ENCODE measurements at regions not wholly inside any gene's neighbourhood (a gene's known extent, or its start where the extent isn't known, plus 50 kb on each side); places are given as distances from the start of the nearest gene placed in this dataset.

GRCh38 chr20:60381643-60382400, 423.6 kb downstream of the CDH26 start:
- H2BK12ac ChIP-seq (ENCODE audit: low read length) = no peak overlapping the region
- no peaks in the 10 kb centered on the region for H3K4me1 ChIP-seq (ENCODE audit: control insufficient read depth in 2 of 2, insufficient read depth in 1 of 2, low read depth in 1 of 2, low read length in 2 of 2)
- H3K23ac ChIP-seq (ENCODE audit: low read depth, low read length, poor library complexity) = no peak overlapping the region
- no peak for DNase-seq (ENCODE audit: low spot score)
- H3K27ac ChIP-seq (replicated peaks; ENCODE audit: low read length) = no peak overlapping the region
- H3K14ac ChIP-seq (ENCODE audit: low read length) = no peak overlapping the region
- no peak overlapping the region for H3K4me3 ChIP-seq (ENCODE audit: low read length in 2 of 2)
- no peaks in the 10 kb centered on the region for H3K36me3 ChIP-seq (replicated peaks in 1 of 2; ENCODE audit: control insufficient read depth in 2 of 2, insufficient read depth in 2 of 2, low read length in 2 of 2)
- H3K79me1 ChIP-seq (ENCODE audit: low read depth, low read length) = no peaks in the 10 kb centered on the region
- no peaks in the 10 kb centered on the region for H3K9me3 ChIP-seq (replicated peaks in 1 of 2; ENCODE audit: control insufficient read depth in 2 of 2, insufficient read depth in 1 of 2, low read depth in 1 of 2, low read length in 2 of 2)
- no peak overlapping the region for H2BK120ac ChIP-seq (ENCODE audit: low read depth, low read length)
- no peak overlapping the region for H4K91ac ChIP-seq (ENCODE audit: low read depth, low read length, poor library complexity)
- no peak overlapping the region for H2AFZ ChIP-seq (ENCODE audit: low read length)
- H2BK15ac ChIP-seq (ENCODE audit: low read length) = no peak overlapping the region
- no peaks in the 10 kb centered on the region for H3K27me3 ChIP-seq (ENCODE audit: control insufficient read depth in 3 of 3, insufficient read depth in 3 of 3, low read depth in 1 of 3, low read length in 3 of 3)
- WGBS, 2 donors (ENCODE audit: extremely low coverage in 2 of 2, insufficient read length in 2 of 2, insufficient replicate concordance in 1 of 2) = 100% methylated on average over 1 of the region's 3 CpGs; no CpG with 5 or more reads in 1 of the 2 donors
- H2BK5ac ChIP-seq (ENCODE audit: low read length) = no peak overlapping the region
- H3K4me2 ChIP-seq (ENCODE audit: insufficient read depth, low read length, poor library complexity, severe bottlenecking) = no peak overlapping the region
- H3K9ac ChIP-seq (ENCODE audit: low read depth, low read length, poor library complexity) = no peak overlapping the region
- H3K18ac ChIP-seq (ENCODE audit: low read length) = no peak overlapping the region
- no peak overlapping the region for H2AK5ac ChIP-seq (ENCODE audit: low read depth, low read length)
- H4K8ac ChIP-seq (ENCODE audit: low read depth, low read length) = no peak overlapping the region
- no peak overlapping the region for H3K4ac ChIP-seq (ENCODE audit: low read length)

- no peak overlapping the region for H2AK5ac ChIP-seq (ENCODE audit: low read depth, low read length)
- no peak overlapping the region for H3K9ac ChIP-seq (ENCODE audit: low read depth, low read length, poor library complexity)
- H3K79me1 ChIP-seq (ENCODE audit: low read depth, low read length) = no peaks in the 10 kb centered on the region
- no peak overlapping the region for H3K18ac ChIP-seq (ENCODE audit: low read length)
- no peaks in the 10 kb centered on the region for H3K36me3 ChIP-seq (replicated peaks in 1 of 2; ENCODE audit: control insufficient read depth in 2 of 2, insufficient read depth in 2 of 2, low read length in 2 of 2)
- no peak overlapping the region for H3K14ac ChIP-seq (ENCODE audit: low read length)
- no peak for DNase-seq (ENCODE audit: low spot score)
- no peak overlapping the region for H3K4me3 ChIP-seq (ENCODE audit: low read length in 2 of 2)
- no peak overlapping the region for H2BK5ac ChIP-seq (ENCODE audit: low read length)
- no peaks in the 10 kb centered on the region for H3K27me3 ChIP-seq (ENCODE audit: control insufficient read depth in 3 of 3, insufficient read depth in 3 of 3, low read depth in 1 of 3, low read length in 3 of 3)
- H3K23ac ChIP-seq (ENCODE audit: low read depth, low read length, poor library complexity) = no peak overlapping the region
- H2AFZ ChIP-seq (ENCODE audit: low read length) = no peak overlapping the region
- H2BK120ac ChIP-seq (ENCODE audit: low read depth, low read length) = no peak overlapping the region
- peaks cover 0 to 2% of the 10 kb centered on the region in 2 donors for H3K9me3 ChIP-seq (replicated peaks in 1 of 2; ENCODE audit: control insufficient read depth in 2 of 2, insufficient read depth in 1 of 2, low read depth in 1 of 2, low read length in 2 of 2)
- no peak overlapping the region for H3K27ac ChIP-seq (replicated peaks; ENCODE audit: low read length)
- no peak overlapping the region for H3K4ac ChIP-seq (ENCODE audit: low read length)
- H4K91ac ChIP-seq (ENCODE audit: low read depth, low read length, poor library complexity) = no peak overlapping the region
- no peak overlapping the region for H4K8ac ChIP-seq (ENCODE audit: low read depth, low read length)
- H2BK12ac ChIP-seq (ENCODE audit: low read length) = no peak overlapping the region
- H3K4me1 ChIP-seq (ENCODE audit: control insufficient read depth in 2 of 2, insufficient read depth in 1 of 2, low read depth in 1 of 2, low read length in 2 of 2) = no peaks in the 10 kb centered on the region
- H3K4me2 ChIP-seq (ENCODE audit: insufficient read depth, low read length, poor library complexity, severe bottlenecking) = no peak overlapping the region
- H2BK15ac ChIP-seq (ENCODE audit: low read length) = no peak overlapping the region
These were observed 431.2 kb downstream of the CDH26 start for GRCh38 chr20:60389441-60389840.

GRCh38 chr20:60389882-60390281, 431.7 kb downstream of the CDH26 start:
- no peak overlapping the region for H3K4me3 ChIP-seq (ENCODE audit: low read length in 2 of 2)
- no CpG with 5 or more reads among the region's 7 CpGs for WGBS, 2 donors (ENCODE audit: extremely low coverage in 2 of 2, insufficient read length in 2 of 2, insufficient replicate concordance in 1 of 2)

GRCh38 chr20:60395991-60396390, 437.8 kb downstream of the CDH26 start:
- Histone ChIP-seq H3K4ac (ENCODE audit: low read length) (no peak overlapping the region), H4K8ac (ENCODE audit: low read depth, low read length) (no peak overlapping the region), H3K18ac (ENCODE audit: low read length) (no peak overlapping the region), H2BK12ac (ENCODE audit: low read length) (no peak overlapping the region), H2AFZ (ENCODE audit: low read length) (no peak overlapping the region), H4K91ac (ENCODE audit: low read depth, low read length, poor library complexity) (no peak overlapping the region), H3K27ac (replicated peaks; ENCODE audit: low read length) (no peak overlapping the region), H2AK5ac (ENCODE audit: low read depth, low read length) (no peak overlapping the region), H3K36me3 (replicated peaks in 1 of 2; ENCODE audit: control insufficient read depth in 2 of 2, insufficient read depth in 2 of 2, low read length in 2 of 2) (no peaks in the 10 kb centered on the region), H3K4me1 (ENCODE audit: control insufficient read depth in 2 of 2, insufficient read depth in 1 of 2, low read depth in 1 of 2, low read length in 2 of 2) (no peaks in the 10 kb centered on the region), H2BK15ac (ENCODE audit: low read length) (no peak overlapping the region), H3K79me1 (ENCODE audit: low read depth, low read length) (no peaks in the 10 kb centered on the region), H3K9ac (ENCODE audit: low read depth, low read length, poor library complexity) (no peak overlapping the region), H2BK120ac (ENCODE audit: low read depth, low read length) (no peak overlapping the region), H2BK5ac (ENCODE audit: low read length) (no peak overlapping the region), H3K23ac (ENCODE audit: low read depth, low read length, poor library complexity) (no peak overlapping the region), H3K4me2 (ENCODE audit: insufficient read depth, low read length, poor library complexity, severe bottlenecking) (no peak overlapping the region), H3K27me3 (ENCODE audit: control insufficient read depth in 3 of 3, insufficient read depth in 3 of 3, low read depth in 1 of 3, low read length in 3 of 3) (no peaks in the 10 kb centered on the region), H3K4me3 (ENCODE audit: low read length in 2 of 2) (no peak overlapping the region), H3K9me3 (replicated peaks in 1 of 2; ENCODE audit: control insufficient read depth in 2 of 2, insufficient read depth in 1 of 2, low read depth in 1 of 2, low read length in 2 of 2) (peaks cover 0 to 6% of the 10 kb centered on the region in 2 donors), H3K14ac (ENCODE audit: low read length) (no peak overlapping the region)
- WGBS, 2 donors (ENCODE audit: extremely low coverage in 2 of 2, insufficient read length in 2 of 2, insufficient replicate concordance in 1 of 2) = no CpG with 5 or more reads among the region's 3 CpGs
- DNase-seq (ENCODE audit: low spot score) = no peak

More at GRCh38 chr20:60389882-60390281, 431.7 kb downstream of the CDH26 start:
- Histone ChIP-seq H3K14ac (ENCODE audit: low read length) (no peak overlapping the region), H4K8ac (ENCODE audit: low read depth, low read length) (no peak overlapping the region), H3K36me3 (replicated peaks in 1 of 2; ENCODE audit: control insufficient read depth in 2 of 2, insufficient read depth in 2 of 2, low read length in 2 of 2) (no peaks in the 10 kb centered on the region), H2BK15ac (ENCODE audit: low read length) (no peak overlapping the region), H2BK120ac (ENCODE audit: low read depth, low read length) (no peak overlapping the region), H2AFZ (ENCODE audit: low read length) (no peak overlapping the region), H3K79me1 (ENCODE audit: low read depth, low read length) (no peaks in the 10 kb centered on the region), H3K4ac (ENCODE audit: low read length) (no peak overlapping the region), H3K4me2 (ENCODE audit: insufficient read depth, low read length, poor library complexity, severe bottlenecking) (no peak overlapping the region), H2BK12ac (ENCODE audit: low read length) (no peak overlapping the region), H4K91ac (ENCODE audit: low read depth, low read length, poor library complexity) (no peak overlapping the region), H3K23ac (ENCODE audit: low read depth, low read length, poor library complexity) (no peak overlapping the region), H3K9me3 (replicated peaks in 1 of 2; ENCODE audit: control insufficient read depth in 2 of 2, insufficient read depth in 1 of 2, low read depth in 1 of 2, low read length in 2 of 2) (peaks cover 0 to 2% of the 10 kb centered on the region in 2 donors), H3K4me1 (ENCODE audit: control insufficient read depth in 2 of 2, insufficient read depth in 1 of 2, low read depth in 1 of 2, low read length in 2 of 2) (no peaks in the 10 kb centered on the region), H3K27ac (replicated peaks; ENCODE audit: low read length) (no peak overlapping the region), H3K27me3 (ENCODE audit: control insufficient read depth in 3 of 3, insufficient read depth in 3 of 3, low read depth in 1 of 3, low read length in 3 of 3) (no peaks in the 10 kb centered on the region), H3K9ac (ENCODE audit: low read depth, low read length, poor library complexity) (no peak overlapping the region), H3K18ac (ENCODE audit: low read length) (no peak overlapping the region), H2BK5ac (ENCODE audit: low read length) (no peak overlapping the region), H2AK5ac (ENCODE audit: low read depth, low read length) (no peak overlapping the region)
- DNase-seq (ENCODE audit: low spot score) = no peak

All from neuronal stem cell (in vitro differentiated cells).